OCI-LY3 (cell line): ENCODE measurements at regions not wholly inside any gene's neighbourhood (a gene's known extent, or its start where the extent isn't known, plus 50 kb on each side); places are given as distances from the start of the nearest gene placed in this dataset.
"Not testable (repeated sequence)": the region's sequence is repeated elsewhere in the genome, so short reads cannot be mapped to it uniquely, and the experiment has no call there.

Source experiments
- H2AFZ ChIP-seq: fragments of 200-600, 300-600 bp; shearing (Covaris generic); 2 replicates; pipeline ENCODE4 v1.6.0; 2014; ENCODE audit warnings: antibody characterized with exemption, low read depth, low read length
- H3K27ac ChIP-seq: fragments of 200-600, 300-600 bp; sonication (generic); 2 replicates; pipeline ENCODE4 v1.5.1; 2014; ENCODE audit warnings: mild to moderate bottlenecking, low read length, moderate library complexity, mixed read lengths
- H3K27me3 ChIP-seq: fragments of 200-600, 300-600 bp; sonication (generic); 2 replicates; pipeline ENCODE4 v1.6.1; 2014; ENCODE audit warnings: low read depth, low read length, mixed read lengths
- H3K36me3 ChIP-seq: fragments of 200-600, 300-600 bp; sonication (generic); replicated peaks from 2 replicates; pipeline ENCODE3; 2014; ENCODE audit warnings: low read depth, low read length, mixed read lengths
- H3K4me1 ChIP-seq: fragments of 300-600, 200-600 bp; sonication (generic); 2 replicates; pipeline ENCODE4 v1.6.1; 2014; ENCODE audit warnings: low read length, mixed read lengths
- H3K4me2 ChIP-seq: fragments of 200-600, 300-600 bp; sonication (generic); 2 replicates; pipeline ENCODE4 v1.6.1; 2014; ENCODE audit warnings: low read length, mixed read lengths
- H3K4me3 ChIP-seq: fragments of 300-600, 200-600 bp; sonication (generic); 2 replicates; pipeline ENCODE4 v1.5.1; 2014; ENCODE audit warnings: antibody characterized with exemption, mild to moderate bottlenecking, low read length, moderate library complexity
- H3K79me2 ChIP-seq: fragments of 300-600, 200-600 bp; shearing (Covaris generic); 2 replicates; pipeline ENCODE4 v1.6.1; 2014; ENCODE audit warnings: mild to moderate bottlenecking, low read length, mixed read lengths
- H3K9ac ChIP-seq: fragments of 300-600, 200-600 bp; shearing (Covaris generic); 2 replicates; pipeline ENCODE4 v1.6.0; 2014; ENCODE audit warnings: mild to moderate bottlenecking, low read length, moderate library complexity
- H3K9me3 ChIP-seq: fragments of 200-600, 300-600 bp; shearing (Covaris generic); 2 replicates; pipeline ENCODE4 v1.6.1; 2014; ENCODE audit warnings: low read length, mixed read lengths; ENCODE audit not compliant: insufficient read depth
- H4K20me1 ChIP-seq: fragments of 200-600, 300-600 bp; sonication (generic); 2 replicates; pipeline ENCODE4 v1.6.1; 2016; ENCODE audit warnings: low read length, mixed read lengths; ENCODE audit not compliant: insufficient read depth
- CTCF ChIP-seq: fragments of 200-600, 300-600 bp; sonication (generic); IDR thresholded peaks from 2 replicates; pipeline ENCODE4 v1.5.1; 2014; ENCODE audit warnings: antibody characterized with exemption, low read length, low read depth
- EZH2phosphoT487 ChIP-seq: fragments of 200-600 bp; shearing (Covaris generic); IDR thresholded peaks from 2 replicates; pipeline ENCODE4 v1.6.1; 2018; ENCODE audit warnings: antibody characterized with exemption, mixed run types, low read depth

GRCh38 chr6:117783279-117783678, 108.0 kb downstream of the NUS1 start:
- H3K4me2 ChIP-seq, result no peak overlapping the region
- no peak overlapping the region for H3K4me3 ChIP-seq
- peaks cover 9% of the 10 kb centered on the region for H3K4me1 ChIP-seq
- no peaks in the 10 kb centered on the region for H3K9me3 ChIP-seq
- H3K79me2 ChIP-seq, result no peaks in the 10 kb centered on the region
- no peak overlapping the region for H3K27ac ChIP-seq
- no peaks in the 10 kb centered on the region for H4K20me1 ChIP-seq
- H3K27me3 ChIP-seq, result no peaks in the 10 kb centered on the region
- H2AFZ ChIP-seq, result no peak overlapping the region
- TF ChIP-seq CTCF, result no peak
- no peak for TF ChIP-seq EZH2phosphoT487
- H3K36me3 ChIP-seq, result no peaks in the 10 kb centered on the region
- H3K9ac ChIP-seq, result no peak overlapping the region

- Histone ChIP-seq H3K36me3 (no peaks in the 10 kb centered on the region), H3K27me3 (no peaks in the 10 kb centered on the region), H3K4me3 (no peak overlapping the region), H2AFZ (no peak overlapping the region), H3K79me2 (no peaks in the 10 kb centered on the region), H3K9me3 (no peaks in the 10 kb centered on the region), H3K27ac (no peak overlapping the region), H3K9ac (no peak overlapping the region), H3K4me1 (peaks cover 3% of the 10 kb centered on the region; the same call in 1 of the 2 replicates), H4K20me1 (no peaks in the 10 kb centered on the region), H3K4me2 (no peak overlapping the region)
- TF ChIP-seq CTCF, result no peak
Observed at GRCh38 chr6:117791012-117791411, 115.7 kb downstream of the NUS1 start.

- TF ChIP-seq EZH2phosphoT487, result no peak
- peak; percentile 54 for TF ChIP-seq CTCF
- Histone ChIP-seq H3K79me2 (no peaks in the 10 kb centered on the region), H3K36me3 (no peaks in the 10 kb centered on the region)
Observed at GRCh38 chr6:117795234-117795633, 111.8 kb upstream of the SLC35F1 start.

DNA sequence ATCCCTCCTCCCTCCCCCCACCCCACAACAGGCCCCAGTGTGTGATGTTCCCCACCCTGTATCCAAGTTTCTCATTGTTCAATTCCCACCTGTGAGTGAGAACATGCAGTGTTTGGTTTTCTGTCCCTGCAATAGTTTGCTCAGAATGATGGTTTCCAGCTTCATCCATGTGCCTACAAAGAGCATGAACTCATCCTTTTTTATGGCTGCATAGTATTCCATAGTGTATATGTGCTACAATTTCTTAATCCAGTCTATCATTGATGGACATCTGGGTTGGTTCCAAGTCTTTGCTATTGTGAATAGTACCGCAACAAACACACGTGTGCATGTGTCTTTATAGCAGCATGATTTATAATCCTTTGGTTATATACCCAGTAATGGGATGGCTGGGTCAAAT, 108.2 kb upstream of the SLC35F1 start:
- not testable (repeated sequence) for H3K4me3 ChIP-seq, H3K27me3 ChIP-seq, H3K4me1 ChIP-seq, H3K27ac ChIP-seq, H3K9ac ChIP-seq, H3K4me2 ChIP-seq, H3K36me3 ChIP-seq, H3K79me2 ChIP-seq, H2AFZ ChIP-seq, H4K20me1 ChIP-seq, H3K9me3 ChIP-seq

More at GRCh38 chr6:117795234-117795633, 111.8 kb upstream of the SLC35F1 start:
- no peak overlapping the region; the same call in 1 of the 2 replicates for H2AFZ ChIP-seq
- H3K9ac ChIP-seq, result no peak overlapping the region
- no peak overlapping the region for H3K27ac ChIP-seq
- H4K20me1 ChIP-seq, result no peaks in the 10 kb centered on the region
- H3K4me3 ChIP-seq, result no peak overlapping the region
- no peaks in the 10 kb centered on the region for H3K27me3 ChIP-seq
- H3K4me2 ChIP-seq, result no peak overlapping the region
- no peaks in the 10 kb centered on the region for H3K9me3 ChIP-seq
- H3K4me1 ChIP-seq, result peaks cover 3% of the 10 kb centered on the region; the same call in 1 of the 2 replicates

DNA sequence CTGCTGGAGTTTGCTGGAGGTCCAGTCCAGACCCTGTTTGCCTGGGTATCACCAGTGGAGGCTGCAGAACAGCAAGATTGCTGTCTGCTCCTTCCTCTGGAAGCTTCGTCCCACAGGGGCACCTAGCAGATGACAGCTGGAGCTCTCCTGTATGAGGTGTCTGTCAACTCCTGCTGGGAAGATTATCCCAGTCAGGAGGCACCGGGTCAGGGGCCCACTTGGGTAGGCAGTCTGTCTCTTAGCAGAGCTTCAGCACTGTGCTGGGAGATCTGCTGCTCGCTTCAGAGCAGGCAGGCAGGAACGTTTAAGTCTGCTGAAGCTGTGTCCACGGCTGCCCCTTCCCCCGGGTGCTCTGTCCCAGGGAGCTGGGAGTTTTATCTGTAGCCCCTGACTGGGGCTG, 96.8 kb upstream of the SLC35F1 start:
- H3K79me2 ChIP-seq, result no peaks in the 10 kb centered on the region
- TF ChIP-seq EZH2phosphoT487 (no peak), CTCF (no peak)
- no peaks in the 10 kb centered on the region for H3K9me3 ChIP-seq
- no peaks in the 10 kb centered on the region for H3K4me1 ChIP-seq
- no peak overlapping the region for H3K27ac ChIP-seq
- no peak overlapping the region for H3K4me3 ChIP-seq
- H3K27me3 ChIP-seq, result no peaks in the 10 kb centered on the region
- no peak overlapping the region for H3K4me2 ChIP-seq
- no peaks in the 10 kb centered on the region for H4K20me1 ChIP-seq
- H2AFZ ChIP-seq, result no peak overlapping the region
- H3K36me3 ChIP-seq, result no peaks in the 10 kb centered on the region
- no peak overlapping the region for H3K9ac ChIP-seq
